Fibroblast of the aortic adventitia (primary cell): ENCODE measurements at regions not wholly inside any gene's neighbourhood (a gene's known extent, or its start where the extent isn't known, plus 50 kb on each side); places are given as distances from the start of the nearest gene placed in this dataset.
"Not testable (repeated sequence)": the region's sequence is repeated elsewhere in the genome, so short reads cannot be mapped to it uniquely, and the experiment has no call there.

Experiments used
- DNase-seq: peaks from one replicate; pipeline ENCODE4 v3.0.0-alpha.2; 2010; ENCODE audit warnings: low read depth
- H3K4me3 ChIP-seq: 2 replicates; pipeline ENCODE4 v1.5.1; 2011; ENCODE audit warnings: low read depth, mild to moderate bottlenecking, control low read depth, low read length, moderate library complexity
- TF ChIP-seq, protein P1 (sequence below): IDR thresholded peaks from 2 replicates; pipeline ENCODE4 v1.5.1; 2011; ENCODE audit warnings: mild to moderate bottlenecking, low read length, control low read depth, inconsistent platforms; ENCODE audit not compliant: insufficient read depth

DNA sequence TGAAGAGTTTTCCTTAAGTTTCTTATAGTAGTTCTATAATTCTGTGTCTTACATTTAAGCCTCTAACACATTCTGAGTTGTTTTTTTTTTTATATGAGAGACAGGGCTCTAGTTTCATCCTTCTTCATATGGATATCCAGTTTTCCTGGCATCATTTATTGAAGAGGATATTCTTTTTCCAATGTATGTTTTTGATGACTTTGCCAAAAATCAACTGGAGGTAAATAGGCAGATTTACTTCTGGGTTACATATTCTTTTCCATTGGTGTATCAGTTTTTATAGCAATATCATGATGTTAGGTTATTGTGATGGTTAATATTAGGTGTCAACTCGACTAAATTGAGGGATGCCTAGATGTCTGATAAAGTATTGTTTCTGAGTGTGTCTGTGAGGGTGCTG lies 650.7 kb upstream of the GRID2 start:
- TF ChIP-seq, protein P1, sequence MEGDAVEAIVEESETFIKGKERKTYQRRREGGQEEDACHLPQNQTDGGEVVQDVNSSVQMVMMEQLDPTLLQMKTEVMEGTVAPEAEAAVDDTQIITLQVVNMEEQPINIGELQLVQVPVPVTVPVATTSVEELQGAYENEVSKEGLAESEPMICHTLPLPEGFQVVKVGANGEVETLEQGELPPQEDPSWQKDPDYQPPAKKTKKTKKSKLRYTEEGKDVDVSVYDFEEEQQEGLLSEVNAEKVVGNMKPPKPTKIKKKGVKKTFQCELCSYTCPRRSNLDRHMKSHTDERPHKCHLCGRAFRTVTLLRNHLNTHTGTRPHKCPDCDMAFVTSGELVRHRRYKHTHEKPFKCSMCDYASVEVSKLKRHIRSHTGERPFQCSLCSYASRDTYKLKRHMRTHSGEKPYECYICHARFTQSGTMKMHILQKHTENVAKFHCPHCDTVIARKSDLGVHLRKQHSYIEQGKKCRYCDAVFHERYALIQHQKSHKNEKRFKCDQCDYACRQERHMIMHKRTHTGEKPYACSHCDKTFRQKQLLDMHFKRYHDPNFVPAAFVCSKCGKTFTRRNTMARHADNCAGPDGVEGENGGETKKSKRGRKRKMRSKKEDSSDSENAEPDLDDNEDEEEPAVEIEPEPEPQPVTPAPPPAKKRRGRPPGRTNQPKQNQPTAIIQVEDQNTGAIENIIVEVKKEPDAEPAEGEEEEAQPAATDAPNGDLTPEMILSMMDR, result no peak
- no peak for DNase-seq
- H3K4me3 ChIP-seq, result no peak overlapping the region

DNA sequence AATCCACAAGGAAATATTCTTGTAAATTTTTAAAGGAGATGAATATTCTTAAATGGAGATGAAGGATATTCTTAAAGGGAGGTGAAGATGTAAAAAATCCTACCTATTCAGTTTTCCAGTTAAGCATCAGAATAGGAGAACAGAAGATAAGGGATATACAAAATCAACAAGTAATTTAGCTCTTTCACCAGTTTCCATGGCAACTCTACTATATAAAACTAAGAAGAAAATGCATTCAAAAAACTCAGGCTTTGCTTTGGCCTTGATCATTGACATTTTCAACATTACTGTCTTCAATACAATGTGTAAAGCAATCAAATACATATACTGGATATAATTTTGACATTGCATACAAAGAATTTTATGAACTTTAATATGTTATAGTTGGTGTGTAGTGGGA lies 622.7 kb upstream of the GRID2 start:
- H3K4me3 ChIP-seq, result no peak overlapping the region
- no peak for DNase-seq
- TF ChIP-seq, protein P1, result no peak

DNA sequence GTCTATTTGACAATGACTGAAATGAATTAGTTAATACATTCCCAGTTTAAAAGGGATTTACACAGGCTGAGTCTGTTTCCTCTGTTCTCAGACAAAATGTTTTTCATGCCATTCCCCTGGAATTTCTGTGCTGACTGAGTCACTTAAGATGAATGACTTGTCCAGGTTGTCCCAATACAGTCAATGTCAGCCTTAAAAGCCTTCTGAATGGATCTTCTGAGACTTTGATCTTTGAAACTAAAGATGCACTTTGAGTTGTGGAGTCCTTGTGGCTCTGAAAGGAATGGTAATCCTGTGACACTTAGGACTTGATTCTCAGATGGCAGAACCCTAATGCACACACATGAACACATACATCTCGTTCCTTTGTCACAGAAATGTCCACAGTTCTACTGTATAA lies 622.2 kb upstream of the GRID2 start:
- TF ChIP-seq, protein P1, result no peak
- no peak overlapping the region for H3K4me3 ChIP-seq
- DNase-seq, result no peak

DNA sequence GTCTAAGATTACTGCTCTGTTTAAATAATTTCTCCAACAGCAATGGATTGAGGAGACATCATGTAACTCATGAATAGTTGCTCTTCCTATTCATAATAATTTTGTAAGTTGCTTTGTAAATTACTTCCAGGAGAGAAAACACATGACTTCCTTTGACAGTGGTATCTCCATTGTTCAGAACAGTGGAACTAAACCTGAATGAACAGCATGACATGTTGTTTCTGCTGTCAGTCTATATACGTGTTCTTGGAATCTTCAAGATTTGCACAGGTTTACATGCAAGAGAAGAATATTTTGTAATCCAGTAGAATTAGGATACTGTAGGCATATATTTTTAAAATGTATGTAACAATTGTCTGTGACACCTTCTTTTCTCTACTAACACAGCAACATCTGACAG lies 618.8 kb upstream of the GRID2 start:
- H3K4me3 ChIP-seq, result no peak overlapping the region
- TF ChIP-seq, protein P1, result no peak
- no peak for DNase-seq

DNA sequence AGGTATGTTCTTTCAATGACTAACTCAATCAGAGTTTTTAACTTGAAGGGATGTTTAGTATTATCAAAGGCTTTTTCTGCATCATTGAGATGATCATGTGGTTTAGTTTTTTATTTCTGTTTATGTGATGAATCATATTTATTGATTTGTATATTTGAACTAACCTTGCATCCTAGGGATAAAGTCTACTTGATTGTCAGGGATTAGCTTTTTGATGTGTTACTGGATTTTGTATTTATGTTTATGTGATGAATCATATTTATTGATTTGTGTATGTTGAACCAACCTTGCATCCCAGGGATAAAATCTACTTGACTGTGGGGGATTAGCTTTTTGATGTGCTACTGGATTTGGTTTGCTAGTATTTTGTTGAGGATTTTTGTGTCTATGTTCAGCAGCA lies 615.4 kb upstream of the GRID2 start:
- DNase-seq, result no peak
- H3K4me3 ChIP-seq, result no peak overlapping the region
- TF ChIP-seq, protein P1, result no peak

DNA sequence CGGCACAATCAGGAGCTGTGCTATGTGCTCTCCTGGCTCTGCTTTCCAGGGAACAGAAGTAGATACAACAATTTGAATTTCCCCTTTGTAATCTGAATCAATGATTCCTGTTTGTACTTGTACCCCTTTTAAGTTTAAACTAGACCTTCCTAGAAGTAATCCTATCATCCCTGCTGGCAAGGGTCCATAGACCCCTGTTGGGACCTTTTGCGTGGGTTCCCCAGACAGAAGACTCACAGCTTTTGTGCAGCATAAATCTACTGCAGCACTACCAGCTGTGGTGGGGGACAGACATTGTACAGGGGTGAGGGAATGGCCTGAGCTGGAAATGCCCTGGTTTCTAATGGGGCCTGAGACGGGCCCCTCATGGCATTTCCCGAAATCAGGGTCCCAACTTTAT lies 604.1 kb upstream of the GRID2 start:
- not testable (repeated sequence) for H3K4me3 ChIP-seq, DNase-seq

DNA sequence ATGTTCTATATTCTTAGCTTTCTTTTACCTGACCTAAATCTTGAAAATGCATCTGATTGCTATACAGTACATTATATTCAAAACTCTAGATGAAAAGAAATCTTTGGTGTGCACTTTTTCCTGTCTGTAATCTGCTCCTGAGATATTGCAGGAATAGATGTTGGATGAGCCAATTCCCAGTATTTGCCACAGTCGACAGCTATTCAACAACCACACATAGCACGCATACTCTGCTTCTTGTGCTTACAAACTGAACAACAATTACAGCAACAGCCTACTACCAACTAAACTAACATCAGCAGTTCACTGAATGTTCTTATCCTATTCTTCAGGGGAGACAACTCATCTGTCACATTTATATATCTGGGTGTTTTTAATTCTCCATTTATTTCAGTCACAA lies 573.9 kb upstream of the GRID2 start:
- no peak for DNase-seq
- TF ChIP-seq, protein P1, result no peak

More for the DNA sequence above, 573.9 kb upstream of the GRID2 start:
- no peak overlapping the region for H3K4me3 ChIP-seq
